Peyer's patch (tissue), 4 donors: ENCODE measurements at regions not wholly inside any gene's neighbourhood (a gene's known extent, or its start where the extent isn't known, plus 50 kb on each side); places are given as distances from the start of the nearest gene placed in this dataset.

Source experiments
- CTCF ChIP-seq, 6 experiments: fragments of 450-650 bp in 4 of 6; fragments of 200-600 bp in 2 of 6; sonication (generic) in 1 of 6; IDR thresholded peaks; one replicate each; pipeline ENCODE4 v1.5.1; 2017 to 2019; ENCODE audit warnings: antibody characterized with exemption in 6 of 6, mild to moderate bottlenecking in 3 of 6, moderate library complexity in 1 of 6
- POLR2A ChIP-seq, 2 donors: fragments of 450-650 bp; IDR thresholded peaks; one replicate each; pipeline ENCODE4 v1.5.1; 2017; ENCODE audit warnings: antibody characterized with exemption in 2 of 2, mild to moderate bottlenecking in 2 of 2, moderate library complexity in 2 of 2

GRCh38 chr4:128475597-128475996 lies 188.0 kb upstream of the PGRMC2 start:
- no peak for TF ChIP-seq CTCF (IDR thresholded peaks at IDR 0.05)
- no peak for TF ChIP-seq POLR2A (IDR thresholded peaks at IDR 0.05)
